Type B pancreatic cell (in vitro differentiated cells): ENCODE measurements at regions not wholly inside any gene's neighbourhood (a gene's known extent, or its start where the extent isn't known, plus 50 kb on each side); places are given as distances from the start of the nearest gene placed in this dataset.

Source experiments
- DNase-seq: peaks from one replicate; pipeline ENCODE4 v3.0.0; 2021; ENCODE audit warnings: mixed read lengths; ENCODE audit not compliant: unreplicated experiment; ENCODE audit errors: extremely low spot score
- H3K27ac Mint-ChIP-seq: 2 replicates; pipeline ENCODE4 v1.8.0; 2021; ENCODE audit warnings: mild to moderate bottlenecking, mixed read lengths
- H3K27me3 Mint-ChIP-seq: 2 replicates; pipeline ENCODE4 v1.8.0; 2021; ENCODE audit warnings: mixed read lengths
- H3K36me3 Mint-ChIP-seq: 2 replicates; pipeline ENCODE4 v1.8.0; 2021; ENCODE audit warnings: mixed read lengths
- H3K4me1 Mint-ChIP-seq: one replicate; pipeline ENCODE4 v1.8.0; 2021; ENCODE audit warnings: mixed read lengths; ENCODE audit not compliant: unreplicated experiment
- H3K4me3 Mint-ChIP-seq: 2 replicates; pipeline ENCODE4 v1.8.0; 2021; ENCODE audit warnings: mild to moderate bottlenecking, mixed read lengths
- H3K9me3 Mint-ChIP-seq: 2 replicates; pipeline ENCODE4 v1.8.0; 2021; ENCODE audit warnings: mixed read lengths
- CTCF ChIP-seq: fragments of 200-600 bp; sonication (generic); conservative IDR thresholded peaks from 2 replicates; pipeline ENCODE4 v1.5.0; 2021; ENCODE audit warnings: antibody characterized with exemption, mild to moderate bottlenecking

GRCh38 chrX:11881485-11882170 is 123.6 kb downstream of the MSL3 start:
- no peaks in the 10 kb centered on the region for H3K27me3 Mint-ChIP-seq
- no peak overlapping the region for H3K4me3 Mint-ChIP-seq
- no peaks in the 10 kb centered on the region for H3K9me3 Mint-ChIP-seq
- TF ChIP-seq CTCF: no peak
- no peak overlapping the region for H3K27ac Mint-ChIP-seq
- no peak for DNase-seq
- H3K4me1 Mint-ChIP-seq: no peaks in the 10 kb centered on the region
- no peaks in the 10 kb centered on the region for H3K36me3 Mint-ChIP-seq

GRCh38 chrX:11886745-11887144 is 128.7 kb downstream of the MSL3 start:
- TF ChIP-seq CTCF: no peak
- Mint-ChIP-seq H3K4me1 (no peaks in the 10 kb centered on the region), H3K27me3 (no peaks in the 10 kb centered on the region), H3K9me3 (no peaks in the 10 kb centered on the region), H3K36me3 (no peaks in the 10 kb centered on the region), H3K27ac (no peak overlapping the region), H3K4me3 (no peak overlapping the region)
- no peak for DNase-seq

GRCh38 chrX:11887175-11887574 is 129.1 kb downstream of the MSL3 start:
- no peak overlapping the region for H3K27ac Mint-ChIP-seq
- H3K4me1 Mint-ChIP-seq: no peaks in the 10 kb centered on the region
- no peaks in the 10 kb centered on the region for H3K27me3 Mint-ChIP-seq
- H3K9me3 Mint-ChIP-seq: no peaks in the 10 kb centered on the region
- H3K36me3 Mint-ChIP-seq: no peaks in the 10 kb centered on the region
- DNase-seq: no peak
- no peak for TF ChIP-seq CTCF
- no peak overlapping the region for H3K4me3 Mint-ChIP-seq

- no peak overlapping the region for H3K4me3 Mint-ChIP-seq
- no peaks in the 10 kb centered on the region for H3K36me3 Mint-ChIP-seq
- H3K4me1 Mint-ChIP-seq: no peaks in the 10 kb centered on the region
- no peak overlapping the region for H3K27ac Mint-ChIP-seq
- TF ChIP-seq CTCF: no peak
- H3K27me3 Mint-ChIP-seq: no peaks in the 10 kb centered on the region
- no peak for DNase-seq
- H3K9me3 Mint-ChIP-seq: no peaks in the 10 kb centered on the region
Observed at GRCh38 chrX:11888421-11888820, 130.4 kb downstream of the MSL3 start.

- Mint-ChIP-seq H3K4me3 (no peak overlapping the region), H3K9me3 (no peaks in the 10 kb centered on the region), H3K4me1 (no peaks in the 10 kb centered on the region), H3K27me3 (no peaks in the 10 kb centered on the region), H3K27ac (no peak overlapping the region), H3K36me3 (no peaks in the 10 kb centered on the region)
- DNase-seq: no peak
- no peak for TF ChIP-seq CTCF
Observed at GRCh38 chrX:11889791-11890190, 131.8 kb downstream of the MSL3 start.
